Spleen (tissue), 11 donors: ENCODE measurements at regions not wholly inside any gene's neighbourhood (a gene's known extent, or its start where the extent isn't known, plus 50 kb on each side); places are given as distances from the start of the nearest gene placed in this dataset.

Experiments
- DNase-seq: peaks from one replicate; pipeline ENCODE4 v3.0.0-alpha.2; 2020
- H3K27ac ChIP-seq, 8 donors: fragments of 200-600 bp; sonication (generic) in 7 of 8; 1 replicate in 4 of 8; 2 replicates in 4 of 8; pipeline versions ENCODE4 v1.5.0 to v1.8.0; 2016 to 2021; ENCODE audit warnings: inconsistent platforms in 4 of 8, mild to moderate bottlenecking in 4 of 8, moderate library complexity in 1 of 8
- H3K27me3 ChIP-seq, 7 donors: fragments of 200-600 bp; sonication (generic) in 6 of 7; replicated peaks in 1 of 7; 1 replicate in 4 of 7; 2 replicates in 3 of 7; pipeline versions ENCODE4 v1.5.0 to v1.8.0; 2016 to 2021; ENCODE audit warnings: inconsistent platforms in 3 of 7, mild to moderate bottlenecking in 1 of 7
- H3K36me3 ChIP-seq, 6 donors: fragments of 200-600 bp; sonication (generic) in 5 of 6; 1 replicate in 4 of 6; 2 replicates in 2 of 6; pipeline versions ENCODE4 v1.5.0 to v1.8.0; 2016 to 2021; ENCODE audit warnings: inconsistent platforms in 2 of 6
- H3K4me1 ChIP-seq, 6 donors: fragments of 200-600 bp; sonication (generic) in 5 of 6; 1 replicate in 3 of 6; 2 replicates in 3 of 6; pipeline versions ENCODE4 v1.5.0 to v1.8.0; 2016 to 2021; ENCODE audit warnings: inconsistent platforms in 3 of 6
- H3K4me3 ChIP-seq, 8 donors: fragments of 200-600 bp; sonication (generic) in 7 of 8; 1 replicate in 4 of 8; 2 replicates in 4 of 8; pipeline versions ENCODE4 v1.5.0 to v1.8.0; 2016 to 2021; ENCODE audit warnings: inconsistent platforms in 4 of 8, mild to moderate bottlenecking in 4 of 8, moderate library complexity in 2 of 8
- H3K9me3 ChIP-seq, 8 donors: fragments of 200-600 bp; sonication (generic) in 7 of 8; 1 replicate in 4 of 8; 2 replicates in 4 of 8; pipeline versions ENCODE4 v1.5.0 to v1.8.0; 2016 to 2021; ENCODE audit warnings: inconsistent platforms in 4 of 8
- CTCF ChIP-seq, 11 experiments: fragments of 200-600 bp in 7 of 11; fragments of 450-650 bp in 4 of 11; sonication (generic) in 4 of 11; IDR thresholded peaks in 8 of 11; conservative IDR thresholded peaks in 3 of 11; 1 replicate in 7 of 11; 2 replicates in 4 of 11; pipeline versions ENCODE4 v1.4.0 to v1.8.0; 2016 to 2021; ENCODE audit warnings: antibody characterized with exemption in 11 of 11, inconsistent platforms in 4 of 11, mild to moderate bottlenecking in 1 of 11
- POLR2A ChIP-seq, 3 donors: fragments of 450-650 bp; IDR thresholded peaks; one replicate each; pipeline ENCODE4 v1.5.1; 2017; ENCODE audit warnings: antibody characterized with exemption in 3 of 3, mild to moderate bottlenecking in 1 of 3
- POLR2AphosphoS5 ChIP-seq, 3 donors: sonication (generic); formaldehyde crosslinking; IDR thresholded peaks; one replicate each; pipeline ENCODE4 v1.5.1; 2017; ENCODE audit warnings: antibody characterized with exemption in 3 of 3
- WGBS, 5 donors: extraction: QIAGEN DNeasy Blood & Tissue Kit in 3 of 5; methylation state at CpG; one replicate each; pipeline versions ENCODE4 v1.1.5 to v1.1.7; 2013 to 2018; 5-methylcytosine and 5-hydroxymethylcytosine counted together
- intact Hi-C: fragments of 100-400 bp; cut with DNase I; formaldehyde crosslinking; loops from one replicate; pipeline ENCODE4 v1.15.0; 2023; ENCODE audit warnings: low total_unique reads
- donor health status: healthy with polysubstance abuse.
- donor health status: DM: no; HTN: no; CAD: no; lungs with moderate emphysema.
- donor health status: DM: no; HTN: no; CAD: no.
- donor health status: Bipolar disorder and iron deficiency.
- donor health status: healthy.
- donor health status: DM: no; HTN: no; CAD: no.
- donor health status: DM: yes; HTN: yes; CAD: no.

GRCh38 chr3:106232956-106233355 lies 364.1 kb upstream of the CBLB start:
- Histone ChIP-seq H3K4me3 (no peak overlapping the region), H3K27ac (no peak overlapping the region), H3K9me3 (peaks cover 0 to 11% (median 4%) of the 10 kb centered on the region in 8 donors), H3K4me1 (no peaks in the 10 kb centered on the region), H3K27me3 (no peaks in the 10 kb centered on the region), H3K36me3 (no peaks in the 10 kb centered on the region)
- intact Hi-C loops = no loop called here
- DNase-seq = no peak
- TF ChIP-seq CTCF (IDR thresholded peaks at IDR 0.05 in 8 of 11, conservative IDR thresholded peaks at IDR 0.05 in 3 of 11) = no peak

GRCh38 chr3:106239195-106239697 lies 370.4 kb upstream of the CBLB start:
- no peak for DNase-seq
- no peak for TF ChIP-seq CTCF (IDR thresholded peaks at IDR 0.05 in 8 of 11, conservative IDR thresholded peaks at IDR 0.05 in 3 of 11)
- TF ChIP-seq POLR2AphosphoS5 (IDR thresholded peaks at IDR 0.05) = no peak
- no peak for TF ChIP-seq POLR2A (IDR thresholded peaks at IDR 0.05)
- Histone ChIP-seq H3K27me3 (no peaks in the 10 kb centered on the region), H3K27ac (no peak overlapping the region), H3K36me3 (no peaks in the 10 kb centered on the region), H3K9me3 (peaks cover 0 to 12% (median 4%) of the 10 kb centered on the region in 8 donors), H3K4me1 (no peaks in the 10 kb centered on the region), H3K4me3 (no peak overlapping the region)
- intact Hi-C loops = no loop called here
- WGBS, 5 donors = 95 to 99% (median 96%) methylated on average over 2 of the region's 2 CpGs

DNA sequence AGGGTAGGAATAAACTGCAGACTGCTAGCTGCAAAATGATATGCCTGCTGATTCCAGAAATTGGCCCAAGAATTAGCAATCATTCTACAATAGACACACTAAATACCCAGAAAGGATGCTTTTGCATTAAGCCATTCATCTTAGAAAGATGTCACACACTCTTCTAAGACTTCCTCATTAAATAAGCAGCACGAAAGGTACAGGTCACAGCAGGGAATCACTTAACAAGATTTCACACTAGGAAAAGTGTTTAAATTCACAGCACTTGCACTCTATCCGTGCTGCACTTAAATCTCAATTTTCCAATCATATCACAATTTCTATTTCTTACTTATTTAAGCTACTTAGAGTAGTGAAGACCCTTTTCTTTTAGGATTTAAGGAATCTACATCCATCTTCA lies 372.8 kb upstream of the CBLB start:
- no peak for DNase-seq
- Histone ChIP-seq H3K36me3 (no peaks in the 10 kb centered on the region), H3K4me3 (no peak overlapping the region), H3K27me3 (no peaks in the 10 kb centered on the region), H3K9me3 (peaks cover 0 to 8% (median under 1%) of the 10 kb centered on the region in 8 donors), H3K4me1 (no peaks in the 10 kb centered on the region), H3K27ac (no peak overlapping the region)
- WGBS, 5 donors = 70 to 87% (median 85%) methylated on average over 2 of the region's 2 CpGs
- intact Hi-C loops = no loop called here
- TF ChIP-seq CTCF (IDR thresholded peaks at IDR 0.05 in 8 of 11, conservative IDR thresholded peaks at IDR 0.05 in 3 of 11) (no peak), POLR2A (IDR thresholded peaks at IDR 0.05) (no peak), POLR2AphosphoS5 (IDR thresholded peaks at IDR 0.05) (no peak)

GRCh38 chr3:106242781-106243180 lies 374.0 kb upstream of the CBLB start:
- Histone ChIP-seq H3K4me1 (no peaks in the 10 kb centered on the region), H3K36me3 (no peaks in the 10 kb centered on the region), H3K27ac (no peak overlapping the region), H3K4me3 (no peak overlapping the region), H3K9me3 (peaks cover 0 to 5% (median 0%) of the 10 kb centered on the region in 8 donors), H3K27me3 (no peaks in the 10 kb centered on the region)
- DNase-seq = no peak
- intact Hi-C loops = no loop called here
- TF ChIP-seq POLR2A (IDR thresholded peaks at IDR 0.05) (no peak), CTCF (IDR thresholded peaks at IDR 0.05 in 8 of 11, conservative IDR thresholded peaks at IDR 0.05 in 3 of 11) (no peak), POLR2AphosphoS5 (IDR thresholded peaks at IDR 0.05) (no peak)
- WGBS, 5 donors = 78 to 86% (median 81%) methylated on average over 3 of the region's 3 CpGs
